Esophagus squamous epithelium (tissue), 4 donors: ENCODE measurements at regions not wholly inside any gene's neighbourhood (a gene's known extent, or its start where the extent isn't known, plus 50 kb on each side); places are given as distances from the start of the nearest gene placed in this dataset.

Source experiments
- CTCF ChIP-seq, 6 experiments: fragments of 450-650 bp in 4 of 6; fragments of 200-600 bp in 2 of 6; sonication (generic) in 2 of 6; IDR thresholded peaks; one replicate each; pipeline ENCODE4 v1.5.1; 2016 to 2019; ENCODE audit warnings: antibody characterized with exemption in 6 of 6, mild to moderate bottlenecking in 4 of 6, moderate library complexity in 4 of 6
- POLR2A ChIP-seq, 4 donors: fragments of 450-650 bp; IDR thresholded peaks; one replicate each; pipeline ENCODE4 v1.6.1; 2017; ENCODE audit warnings: antibody characterized with exemption in 4 of 4, mild to moderate bottlenecking in 4 of 4, moderate library complexity in 3 of 4

GRCh38 chrX:26026179-26026578, 112.0 kb upstream of the MAGEB18 start:
- no peak for TF ChIP-seq CTCF (IDR thresholded peaks at IDR 0.05)
- no peak for TF ChIP-seq POLR2A (IDR thresholded peaks at IDR 0.05)
